IMR-90 (cell line): ENCODE measurements at regions not wholly inside any gene's neighbourhood (a gene's known extent, or its start where the extent isn't known, plus 50 kb on each side); places are given as distances from the start of the nearest gene placed in this dataset.

Source experiments
- ATAC-seq: fragments of 200-7000 bp; cut with Tn5 transposase; 2 replicates; pipeline ENCODE4 v1.9.1; 2020; ENCODE audit warnings: low read depth, mild to moderate bottlenecking, moderate library complexity
- BruUV-seq: library from RNA; stranded (reverse); fragments of 400-500 nt; replicated peaks from 2 replicates; lab custom pipeline; 2021; lab: Mats Ljungman, UMichigan
- CTCF ChIA-PET: fragments of 300-600 bp; formaldehyde crosslinking; extraction: SDS; loops from one replicate; lab custom pipeline; 2021; ENCODE audit warnings: antibody characterized with exemption; lab: Yijun Ruan, JAX
- POLR2A ChIA-PET: fragments of 300-600 bp; sonication (Branson Sonifier 250); formaldehyde crosslinking; loops from one replicate; lab custom pipeline; 2022; ENCODE audit warnings: antibody characterized with exemption; ENCODE audit not compliant: unreplicated experiment; lab: Charles Lee
- DNase-seq: peaks from one replicate; pipeline ENCODE4 v3.0.0; 2013
- H2AFZ ChIP-seq: replicated peaks from 2 replicates; pipeline ENCODE3; 2013; ENCODE audit warnings: low read length, mild to moderate bottlenecking; ENCODE audit not compliant: poor library complexity
- H2AK5ac ChIP-seq: 2 replicates; pipeline ENCODE4 v1.6.1; 2013; ENCODE audit warnings: low read depth, low read length, inconsistent platforms
- H2AK9ac ChIP-seq: replicated peaks from 2 replicates; pipeline ENCODE3; 2013; ENCODE audit warnings: mild to moderate bottlenecking, low read depth, low read length, moderate library complexity; ENCODE audit not compliant: poor library complexity
- H2BK120ac ChIP-seq: 2 replicates; pipeline ENCODE4 v1.6.1; 2013; ENCODE audit warnings: low read depth, low read length, inconsistent platforms
- H2BK15ac ChIP-seq: 3 replicates; pipeline ENCODE4 v1.6.1; 2013; ENCODE audit warnings: low read depth, low read length, inconsistent platforms
- H2BK20ac ChIP-seq: 2 replicates; pipeline ENCODE4 v1.6.1; 2013; ENCODE audit warnings: low read depth, mild to moderate bottlenecking, inconsistent platforms, low read length, moderate library complexity
- H2BK5ac ChIP-seq: 2 replicates; pipeline ENCODE4 v1.6.1; 2013; ENCODE audit warnings: mild to moderate bottlenecking, low read depth, low read length, inconsistent platforms; ENCODE audit not compliant: poor library complexity, severe bottlenecking
- H3K14ac ChIP-seq: replicated peaks from 2 replicates; pipeline ENCODE4 v1.6.1; 2013; ENCODE audit warnings: low read depth, low read length, inconsistent platforms
- H3K18ac ChIP-seq: 2 replicates; pipeline ENCODE4 v1.6.1; 2013; ENCODE audit warnings: low read depth, low read length, control low read depth
- H3K23ac ChIP-seq: 2 replicates; pipeline ENCODE4 v1.6.1; 2013; ENCODE audit warnings: low read depth, low read length, inconsistent platforms
- H3K27ac ChIP-seq: 2 replicates; pipeline ENCODE4 v1.5.1; 2013; ENCODE audit warnings: mild to moderate bottlenecking, control low read depth, low read length; ENCODE audit not compliant: insufficient read depth
- H3K27me3 ChIP-seq: 2 replicates; pipeline ENCODE4 v1.6.1; 2013; ENCODE audit warnings: low read length; ENCODE audit not compliant: control insufficient read depth, insufficient read depth
- H3K36me3 ChIP-seq: 2 replicates; pipeline ENCODE4 v1.6.1; 2013; ENCODE audit warnings: low read length, mixed read lengths; ENCODE audit not compliant: control insufficient read depth, insufficient read depth
- H3K4ac ChIP-seq: 2 replicates; pipeline ENCODE4 v1.6.1; 2013; ENCODE audit warnings: low read depth, low read length, inconsistent platforms
- H3K4me1 ChIP-seq: 2 replicates; pipeline ENCODE4 v1.6.1; 2013; ENCODE audit warnings: low read length, mixed read lengths; ENCODE audit not compliant: control insufficient read depth, insufficient read depth
- H3K4me2 ChIP-seq: 2 replicates; pipeline ENCODE4 v1.6.1; 2013; ENCODE audit warnings: low read depth, mild to moderate bottlenecking, control low read depth, low read length, moderate library complexity
- H3K4me3 ChIP-seq: 2 replicates; pipeline ENCODE4 v1.5.1; 2013; ENCODE audit warnings: low read depth, mild to moderate bottlenecking, control low read depth, low read length, moderate library complexity; ENCODE audit not compliant: insufficient read depth
- H3K56ac ChIP-seq: 2 replicates; pipeline ENCODE4 v1.6.1; 2013; ENCODE audit warnings: low read length, inconsistent platforms; ENCODE audit not compliant: insufficient read depth; ENCODE audit errors: extremely low read depth
- H3K79me1 ChIP-seq, 2 experiments: 2 replicates each; pipeline ENCODE4 v1.6.1; 2013; ENCODE audit warnings: low read length in 2 of 2, inconsistent platforms in 1 of 2, low read depth in 1 of 2
- H3K9ac ChIP-seq: 2 replicates; pipeline ENCODE4 v1.6.1; 2013; ENCODE audit warnings: low read depth, low read length, control low read depth
- H3K9me1 ChIP-seq: 2 replicates; pipeline ENCODE4 v1.6.1; 2013; ENCODE audit warnings: low read length, inconsistent platforms; ENCODE audit not compliant: insufficient read depth
- H3K9me3 ChIP-seq: 2 replicates; pipeline ENCODE4 v1.6.1; 2013; ENCODE audit warnings: low read length; ENCODE audit not compliant: control insufficient read depth, insufficient read depth
- H4K20me1 ChIP-seq: 2 replicates; pipeline ENCODE4 v1.6.1; 2013; ENCODE audit warnings: low read length, inconsistent platforms; ENCODE audit not compliant: insufficient read depth
- H4K5ac ChIP-seq: 2 replicates; pipeline ENCODE4 v1.6.1; 2013; ENCODE audit warnings: mild to moderate bottlenecking, low read depth, low read length, control low read depth
- H4K8ac ChIP-seq, 2 experiments: 2 replicates each; pipeline ENCODE4 v1.6.1; 2013; ENCODE audit warnings: low read depth in 2 of 2, low read length in 2 of 2, control low read depth in 1 of 2, inconsistent platforms in 1 of 2
- H4K91ac ChIP-seq: 2 replicates; pipeline ENCODE4 v1.6.1; 2013; ENCODE audit warnings: low read depth, low read length, inconsistent platforms; ENCODE audit not compliant: insufficient read depth
- BHLHE40 ChIP-seq: fragments of 150-350 bp; IDR thresholded peaks from 2 replicates; pipeline ENCODE4 v1.6.1; 2016; ENCODE audit warnings: mild to moderate bottlenecking, low read depth, low read length
- CEBPB ChIP-seq: IDR thresholded peaks from 2 replicates; pipeline ENCODE4 v1.6.1; 2012; ENCODE audit warnings: low read depth, low read length, improper control_type of control experiment
- CHD1 ChIP-seq: IDR thresholded peaks from 2 replicates; pipeline ENCODE4 v1.6.1; 2012; ENCODE audit warnings: low read depth, low read length, improper control_type of control experiment
- CTCF ChIP-seq: conservative IDR thresholded peaks from 2 replicates; pipeline ENCODE4 v1.5.1; 2012; ENCODE audit warnings: mild to moderate bottlenecking, low read depth, low read length, improper control_type of control experiment
- ELK1 ChIP-seq: fragments of 150-350 bp; IDR thresholded peaks from 2 replicates; pipeline ENCODE4 v1.6.1; 2016; ENCODE audit warnings: low read depth, mild to moderate bottlenecking, low read length, moderate library complexity, borderline replicate concordance
- MAFK ChIP-seq: IDR thresholded peaks from 2 replicates; pipeline ENCODE4 v1.6.1; 2012; ENCODE audit warnings: low read depth, low read length, improper control_type of control experiment
- MXI1 ChIP-seq: IDR thresholded peaks from 2 replicates; pipeline ENCODE4 v1.6.1; 2012; ENCODE audit warnings: low read depth, mild to moderate bottlenecking, low read length, moderate library complexity, borderline replicate concordance
- NFE2L2 ChIP-seq: fragments of 150-350 bp; IDR thresholded peaks from 2 replicates; pipeline ENCODE4 v1.6.1; 2016; ENCODE audit warnings: low read depth, mild to moderate bottlenecking, low read length
- RAD21 ChIP-seq: IDR thresholded peaks from 2 replicates; pipeline ENCODE4 v1.6.1; 2012; ENCODE audit warnings: low read length, improper control_type of control experiment
- RCOR1 ChIP-seq: IDR thresholded peaks from 2 replicates; pipeline ENCODE4 v1.6.1; 2012; ENCODE audit warnings: mild to moderate bottlenecking, low read length, improper control_type of control experiment; ENCODE audit not compliant: insufficient replicate concordance
- RFX5 ChIP-seq: IDR thresholded peaks from 2 replicates; pipeline ENCODE4 v1.8.0; 2012; ENCODE audit warnings: low read depth, mild to moderate bottlenecking, low read length, moderate library complexity
- SMC3 ChIP-seq: fragments of 150-350 bp; IDR thresholded peaks from 2 replicates; pipeline ENCODE4 v1.6.1; 2016; ENCODE audit warnings: low read depth, mild to moderate bottlenecking, antibody characterized with exemption, low read length, moderate library complexity
- USF2 ChIP-seq: fragments of 150-350 bp; IDR thresholded peaks from 2 replicates; pipeline ENCODE4 v1.6.1; 2017; ENCODE audit warnings: mild to moderate bottlenecking, antibody characterized with exemption, low read length, low read depth
- WGBS, 2 experiments: methylation state at CpG; one replicate each; pipeline versions ENCODE4 v1.1.5 to v1.1.7; 2013; ENCODE audit warnings: missing lambda C conversion rate in 2 of 2; ENCODE audit not compliant: insufficient read length in 1 of 2; ENCODE audit errors: extremely low coverage in 2 of 2; 5-methylcytosine and 5-hydroxymethylcytosine counted together
- dilution Hi-C: fragments of 300-500 bp; cut with HindIII; formaldehyde crosslinking; loops from one replicate; pipeline ENCODE4 v1.14.3; 2018; ENCODE audit warnings: low sequenced_read_pairs; ENCODE audit not compliant: unreplicated experiment
- in situ Hi-C: fragments of 300-500 bp; cut with MboI; formaldehyde crosslinking; loops from 3 replicates; pipeline ENCODE4 v1.14.3; 2019; ENCODE audit warnings: low sequenced_read_pairs, inconsistent platforms, mixed read lengths
- intact Hi-C: fragments of 100-400 bp; cut with micrococcal nuclease; formaldehyde crosslinking; loops from 2 replicates; pipeline ENCODE4 v1.10.0; 2022

GRCh38 chr7:50862302-50862701 is 79.6 kb upstream of the GRB10 start:
- in situ Hi-C loops (no loop called here), intact Hi-C loops (no loop called here), dilution Hi-C loops (no loop called here)
- Histone ChIP-seq H3K23ac (no peak overlapping the region), H3K9ac (no peak overlapping the region), H3K4ac (no peak overlapping the region), H4K20me1 (no peaks in the 10 kb centered on the region), H2AK9ac (no peak overlapping the region), H3K4me1 (no peaks in the 10 kb centered on the region), H3K9me3 (no peaks in the 10 kb centered on the region), H2AFZ (no peak overlapping the region), H3K4me2 (no peak overlapping the region), H2BK5ac (no peak overlapping the region), H3K9me1 (no peaks in the 10 kb centered on the region), H3K27ac (no peak overlapping the region), H2BK120ac (no peak overlapping the region), H3K27me3 (peaks cover 42% of the 10 kb centered on the region), H4K8ac (no peak overlapping the region), H4K91ac (no peak overlapping the region), H2BK15ac (no peak overlapping the region), H3K79me1 (no peaks in the 10 kb centered on the region), H2AK5ac (no peak overlapping the region), H2BK20ac (no peak overlapping the region), H3K4me3 (no peak overlapping the region), H3K14ac (no peak overlapping the region), H3K56ac (no peak overlapping the region), H4K5ac (no peak overlapping the region), H3K36me3 (no peaks in the 10 kb centered on the region), H3K18ac (no peak overlapping the region)
- ATAC-seq (no peak), DNase-seq (no peak)
- TF ChIP-seq ELK1 (no peak), RCOR1 (no peak), SMC3 (no peak), USF2 (no peak), CEBPB (no peak), RAD21 (no peak), NFE2L2 (no peak), BHLHE40 (no peak), MXI1 (no peak), CTCF (no peak), RFX5 (no peak), CHD1 (no peak), MAFK (no peak)
- ChIA-PET CTCF (no interaction called here), POLR2A (no interaction called here)
- no TSS peak for BruUV-seq
- WGBS, 2 experiments: no CpG with 5 or more reads among the region's 1 CpG
